GM23338 (cell line): ENCODE measurements at regions not wholly inside any gene's neighbourhood (a gene's known extent, or its start where the extent isn't known, plus 50 kb on each side); places are given as distances from the start of the nearest gene placed in this dataset.

Source experiments
- ATAC-seq: fragments of 200-7000 bp; cut with Tn5 transposase; 3 replicates; pipeline ENCODE4 v1.9.1; 2020
- DNase-seq: peaks from one replicate; pipeline ENCODE4 v3.0.0-alpha.2; 2015; ENCODE audit warnings: low spot score
- H2AFZ ChIP-seq: fragments of 200-600 bp; sonication (generic); 2 replicates; pipeline ENCODE4 v1.8.0; 2016; ENCODE audit warnings: antibody characterized with exemption, mild to moderate bottlenecking, moderate library complexity
- H3F3A ChIP-seq: fragments of 200-600 bp; sonication (generic); replicated peaks from 2 replicates; pipeline ENCODE4 v1.8.0; 2017; ENCODE audit warnings: antibody characterized with exemption, mixed run types, low read depth
- H3K27ac ChIP-seq: fragments of 200-600 bp; sonication (generic); 2 replicates; pipeline ENCODE4 v1.6.1; 2016; ENCODE audit warnings: low read depth
- H3K27me3 ChIP-seq: fragments of 200-600 bp; sonication (generic); 2 replicates; pipeline ENCODE4 v1.8.0; 2016; ENCODE audit warnings: mild to moderate bottlenecking, mixed run types, moderate library complexity; ENCODE audit not compliant: insufficient read depth
- H3K36me3 ChIP-seq: fragments of 200-600 bp; sonication (generic); 2 replicates; pipeline ENCODE4 v1.8.0; 2016; ENCODE audit warnings: mild to moderate bottlenecking; ENCODE audit not compliant: insufficient read depth
- H3K4me1 ChIP-seq: fragments of 200-600 bp; sonication (generic); 2 replicates; pipeline ENCODE4 v1.8.0; 2016; ENCODE audit warnings: mild to moderate bottlenecking, moderate library complexity; ENCODE audit not compliant: insufficient read depth
- H3K4me2 ChIP-seq: fragments of 200-600 bp; sonication (generic); 2 replicates; pipeline ENCODE4 v1.7.1; 2017; ENCODE audit warnings: mixed run types
- H3K4me3 ChIP-seq: fragments of 200-600 bp; sonication (generic); 2 replicates; pipeline ENCODE4 v1.6.1; 2016; ENCODE audit warnings: mixed run types
- H3K79me2 ChIP-seq: fragments of 200-600 bp; sonication (generic); replicated peaks from 2 replicates; pipeline ENCODE4 v1.8.0; 2017; ENCODE audit warnings: mild to moderate bottlenecking; ENCODE audit not compliant: insufficient read depth
- H3K9me2 ChIP-seq: fragments of 200-600 bp; sonication (generic); 2 replicates; pipeline ENCODE4 v1.8.0; 2017; ENCODE audit not compliant: insufficient read depth
- H4K20me1 ChIP-seq: fragments of 200-600 bp; sonication (generic); replicated peaks from 2 replicates; pipeline ENCODE4 v1.8.0; 2017; ENCODE audit warnings: mild to moderate bottlenecking; ENCODE audit not compliant: insufficient read depth
- H3K27ac Mint-ChIP-seq: 2 replicates; pipeline ENCODE4 v1.8.0; 2020; ENCODE audit warnings: inconsistent platforms, mild to moderate bottlenecking, moderate library complexity, mixed read lengths
- H3K27me3 Mint-ChIP-seq: 3 replicates; pipeline ENCODE4 v1.8.0; 2022; ENCODE audit warnings: low read depth, mild to moderate bottlenecking, moderate library complexity, mixed read lengths, inconsistent platforms; ENCODE audit not compliant: insufficient read depth, poor library complexity
- H3K36me3 Mint-ChIP-seq: 3 replicates; pipeline ENCODE4 v1.8.0; 2021; ENCODE audit warnings: low read depth, mild to moderate bottlenecking, inconsistent platforms, moderate library complexity, mixed read lengths
- H3K4me1 Mint-ChIP-seq: 3 replicates; pipeline ENCODE4 v1.8.0; 2020; ENCODE audit warnings: mild to moderate bottlenecking, inconsistent platforms, mixed read lengths
- H3K4me3 Mint-ChIP-seq: 3 replicates; pipeline ENCODE4 v1.8.0; 2021; ENCODE audit warnings: moderate library complexity, mild to moderate bottlenecking, inconsistent platforms, mixed read lengths
- H3K9me3 Mint-ChIP-seq: 3 replicates; pipeline ENCODE4 v1.8.0; 2020; ENCODE audit warnings: moderate library complexity, mild to moderate bottlenecking, inconsistent platforms, mixed read lengths
- CREB1 ChIP-seq: fragments of 250-450 bp; sonication (Bioruptor Pico); IDR thresholded peaks from 2 replicates; pipeline ENCODE4 v1.5.0; 2020; ENCODE audit warnings: low read depth, mild to moderate bottlenecking, moderate library complexity
- CTCF ChIP-seq, 2 experiments: fragments of 200-600 bp in 1 of 2; sonication (generic) in 1 of 2; conservative IDR thresholded peaks; 2 replicates each; pipeline versions ENCODE4 v1.5.1 to v1.6.1; 2016 to 2017; ENCODE audit warnings: antibody characterized with exemption in 2 of 2, low read depth in 2 of 2, mild to moderate bottlenecking in 2 of 2, moderate library complexity in 1 of 2
- ETS1 ChIP-seq: IDR thresholded peaks from 2 replicates; pipeline ENCODE4 v1.6.1; 2016; ENCODE audit warnings: antibody characterized with exemption
- EZH2 ChIP-seq: fragments of 200-600 bp; sonication (generic); IDR thresholded peaks from one replicate; pipeline ENCODE4 v1.8.0; 2017; ENCODE audit warnings: antibody characterized with exemption, mild to moderate bottlenecking, low read depth; ENCODE audit not compliant: unreplicated experiment
- EZH2phosphoT487 ChIP-seq: fragments of 200-600 bp; sonication (generic); IDR thresholded peaks from one replicate; pipeline ENCODE4 v1.8.1; 2018; ENCODE audit warnings: antibody characterized with exemption; ENCODE audit not compliant: unreplicated experiment
- JUNB ChIP-seq: IDR thresholded peaks from one replicate; pipeline ENCODE4 v1.6.1; 2016; ENCODE audit warnings: antibody characterized with exemption; ENCODE audit not compliant: unreplicated experiment
- NANOG ChIP-seq: IDR thresholded peaks from 2 replicates; pipeline ENCODE4 v1.6.1; 2016; ENCODE audit warnings: antibody characterized with exemption, borderline replicate concordance
- POLR2AphosphoS5 ChIP-seq: IDR thresholded peaks from 2 replicates; pipeline ENCODE4 v1.6.1; 2016; ENCODE audit warnings: antibody characterized with exemption, low read depth
- REST ChIP-seq: IDR thresholded peaks from one replicate; pipeline ENCODE4 v1.6.1; 2018; ENCODE audit warnings: antibody characterized with exemption; ENCODE audit not compliant: unreplicated experiment
- STAT1 ChIP-seq: IDR thresholded peaks from one replicate; pipeline ENCODE4 v1.6.1; 2016; ENCODE audit warnings: antibody characterized with exemption; ENCODE audit not compliant: unreplicated experiment
- ZNF114 ChIP-seq: fragments of 250-450 bp; sonication (Bioruptor Pico); IDR thresholded peaks from 2 replicates; pipeline ENCODE4 v1.5.0; 2020; ENCODE audit warnings: mild to moderate bottlenecking, moderate library complexity
- ZNF331 ChIP-seq: fragments of 250-450 bp; sonication (Bioruptor Pico); IDR thresholded peaks from 2 replicates; pipeline ENCODE4 v1.5.0; 2020; ENCODE audit warnings: low read depth, mild to moderate bottlenecking, moderate library complexity
- ZNF462 ChIP-seq: fragments of 250-450 bp; sonication (Bioruptor Pico); IDR thresholded peaks from 2 replicates; pipeline ENCODE4 v1.5.0; 2020; ENCODE audit warnings: mild to moderate bottlenecking, moderate library complexity

DNA sequence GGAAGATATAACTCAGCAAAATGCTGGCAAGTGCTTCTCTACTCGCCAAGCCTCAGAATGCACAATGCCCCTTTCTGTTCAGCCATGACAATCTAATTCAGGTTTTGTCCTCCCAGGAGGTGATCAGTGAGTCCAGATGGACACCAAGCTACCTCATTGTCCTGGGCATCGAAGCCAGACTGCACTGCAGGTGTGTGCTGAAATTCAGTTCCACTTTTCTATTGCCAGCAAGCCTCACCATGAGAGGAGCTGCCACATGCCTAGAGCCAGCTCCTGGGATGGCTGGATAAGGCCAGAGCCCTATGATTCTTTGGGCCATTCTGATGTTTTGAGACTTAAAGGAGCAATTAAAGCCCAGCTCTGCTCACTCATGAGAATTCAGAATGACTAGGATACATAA lies 186.7 kb downstream of the GRIN2B start (continued):
- TF ChIP-seq CREB1 (no peak), NANOG (no peak), EZH2 (no peak), ZNF331 (CRISPR knock-in tag) (no peak), POLR2AphosphoS5 (no peak)

GRCh38 chr12:13790317-13790716 lies 191.1 kb downstream of the GRIN2B start:
- Mint-ChIP-seq H3K4me1 (peaks cover 11% of the 10 kb centered on the region), H3K4me3 (no peak overlapping the region), H3K36me3 (no peaks in the 10 kb centered on the region), H3K27ac (no peak overlapping the region), H3K9me3 (no peaks in the 10 kb centered on the region), H3K27me3 (peaks cover 2% of the 10 kb centered on the region)
- Histone ChIP-seq H3K4me1 (peaks cover 5% of the 10 kb centered on the region; the same call in 1 of the 2 replicates), H3K79me2 (no peaks in the 10 kb centered on the region), H3K36me3 (no peaks in the 10 kb centered on the region), H3K9me2 (no peaks in the 10 kb centered on the region), H3K4me3 (no peak overlapping the region), H2AFZ (no peak overlapping the region), H3K27me3 (no peaks in the 10 kb centered on the region), H3K27ac (no peak overlapping the region), H3F3A (no peaks in the 10 kb centered on the region), H3K4me2 (no peak overlapping the region), H4K20me1 (no peaks in the 10 kb centered on the region)
- ATAC-seq (no peak), DNase-seq (no peak)
- TF ChIP-seq CREB1 (no peak), STAT1 (no peak), NANOG (no peak), EZH2phosphoT487 (no peak), ZNF114 (CRISPR knock-in tag) (no peak), REST (no peak), EZH2 (no peak), ZNF462 (CRISPR knock-in tag) (no peak), JUNB (no peak), ZNF331 (CRISPR knock-in tag) (no peak), POLR2AphosphoS5 (no peak), CTCF (conservative IDR thresholded peaks at IDR 0.05; ENCODE audit: low read depth in 2 of 2) (no peak), ETS1 (no peak)
